ENCODE measurements at regions not wholly inside any gene's neighbourhood (a gene's known extent, or its start where the extent isn't known, plus 50 kb on each side); places are given as distances from the start of the nearest gene placed in this dataset.

GRCh38 chr14:38063711-38064320, 143.9 kb upstream of the SSTR1 start:
- TF ChIP-seq, protein P1, sequence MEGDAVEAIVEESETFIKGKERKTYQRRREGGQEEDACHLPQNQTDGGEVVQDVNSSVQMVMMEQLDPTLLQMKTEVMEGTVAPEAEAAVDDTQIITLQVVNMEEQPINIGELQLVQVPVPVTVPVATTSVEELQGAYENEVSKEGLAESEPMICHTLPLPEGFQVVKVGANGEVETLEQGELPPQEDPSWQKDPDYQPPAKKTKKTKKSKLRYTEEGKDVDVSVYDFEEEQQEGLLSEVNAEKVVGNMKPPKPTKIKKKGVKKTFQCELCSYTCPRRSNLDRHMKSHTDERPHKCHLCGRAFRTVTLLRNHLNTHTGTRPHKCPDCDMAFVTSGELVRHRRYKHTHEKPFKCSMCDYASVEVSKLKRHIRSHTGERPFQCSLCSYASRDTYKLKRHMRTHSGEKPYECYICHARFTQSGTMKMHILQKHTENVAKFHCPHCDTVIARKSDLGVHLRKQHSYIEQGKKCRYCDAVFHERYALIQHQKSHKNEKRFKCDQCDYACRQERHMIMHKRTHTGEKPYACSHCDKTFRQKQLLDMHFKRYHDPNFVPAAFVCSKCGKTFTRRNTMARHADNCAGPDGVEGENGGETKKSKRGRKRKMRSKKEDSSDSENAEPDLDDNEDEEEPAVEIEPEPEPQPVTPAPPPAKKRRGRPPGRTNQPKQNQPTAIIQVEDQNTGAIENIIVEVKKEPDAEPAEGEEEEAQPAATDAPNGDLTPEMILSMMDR (IDR thresholded peaks at IDR 0.05) = no peak
- TF ChIP-seq TCF7L2 (IDR thresholded peaks at IDR 0.05; ENCODE audit: low read depth, low read length) = no peak
